ENCODE measurements at regions not wholly inside any gene's neighbourhood (a gene's known extent, or its start where the extent isn't known, plus 50 kb on each side); places are given as distances from the start of the nearest gene placed in this dataset.
"Not testable (repeated sequence)": the region's sequence is repeated elsewhere in the genome, so short reads cannot be mapped to it uniquely, and the experiment has no call there.

GRCh38 chr9:40991100-40991740 is 137.3 kb downstream of the FOXD4L6 start:
- H3K4me2 ChIP-seq (ENCODE audit: low read length) = peak overlapping the region; percentile 64
- no CpG with 5 or more reads among the region's 20 CpGs for WGBS (ENCODE audit: extremely low coverage, insufficient coverage, insufficient read length)
- H2BK12ac ChIP-seq (ENCODE audit: low read length); H3K4me1 ChIP-seq (ENCODE audit: control insufficient read depth in 1 of 2, insufficient read depth in 2 of 2, low read length in 2 of 2); H4K12ac ChIP-seq (ENCODE audit: low read depth, low read length); H3K4ac ChIP-seq (ENCODE audit: low read depth, low read length); H3K36me3 ChIP-seq (ENCODE audit: control insufficient read depth in 1 of 2, insufficient read depth in 2 of 2, low read length in 2 of 2); H3K79me1 ChIP-seq (ENCODE audit: low read length); H2AK5ac ChIP-seq (ENCODE audit: low read length); H3K14ac ChIP-seq (ENCODE audit: low read length); H3K23ac ChIP-seq (ENCODE audit: low read length); DNase-seq; H3K79me2 ChIP-seq (ENCODE audit: control insufficient read depth, insufficient read depth, low read length, poor library complexity); H3K27me3 ChIP-seq (ENCODE audit: insufficient read depth, low read length); H3K9ac ChIP-seq (ENCODE audit: low read length); H3K27ac ChIP-seq (ENCODE audit: low read depth, low read length); H3K9me3 ChIP-seq (ENCODE audit: insufficient read depth, low read depth, low read length); H2BK5ac ChIP-seq (ENCODE audit: low read depth, low read length, poor library complexity): not testable (repeated sequence)
- peak overlapping the region; percentile 58 for H2BK120ac ChIP-seq (ENCODE audit: insufficient read depth, low read length, poor library complexity)
- peak overlapping the region; percentile 76 for H2AFZ ChIP-seq (ENCODE audit: insufficient read depth, low read length, poor library complexity)
- peak overlapping the region; percentile 84 for H4K91ac ChIP-seq (ENCODE audit: low read depth, low read length)
- peak overlapping the region; percentile 95 for H4K8ac ChIP-seq (ENCODE audit: low read depth, low read length)
- peak overlapping the region; percentile 85 for H3K18ac ChIP-seq (ENCODE audit: low read length)
- peak overlapping the region; percentile 88 for H3K4me3 ChIP-seq (ENCODE audit: low read depth, low read length)

GRCh38 chr9:40986332-40986731 is 142.1 kb downstream of the FOXD4L6 start:
- WGBS (ENCODE audit: extremely low coverage, insufficient coverage, insufficient read length) = no CpG with 5 or more reads among the region's 2 CpGs
- not testable (repeated sequence) for H2BK12ac ChIP-seq (ENCODE audit: low read length); H3K4me2 ChIP-seq (ENCODE audit: low read length); H4K91ac ChIP-seq (ENCODE audit: low read depth, low read length); H3K9me3 ChIP-seq (ENCODE audit: insufficient read depth, low read depth, low read length); H3K4me3 ChIP-seq (ENCODE audit: low read depth, low read length); H3K4ac ChIP-seq (ENCODE audit: low read depth, low read length); H3K18ac ChIP-seq (ENCODE audit: low read length); H3K23ac ChIP-seq (ENCODE audit: low read length); DNase-seq; H2AFZ ChIP-seq (ENCODE audit: insufficient read depth, low read length, poor library complexity); H3K27ac ChIP-seq (ENCODE audit: low read depth, low read length); H2AK5ac ChIP-seq (ENCODE audit: low read length); H3K27me3 ChIP-seq (ENCODE audit: insufficient read depth, low read length); H3K79me1 ChIP-seq (ENCODE audit: low read length); H3K4me1 ChIP-seq (ENCODE audit: control insufficient read depth in 1 of 2, insufficient read depth in 2 of 2, low read length in 2 of 2); H3K14ac ChIP-seq (ENCODE audit: low read length); H2BK120ac ChIP-seq (ENCODE audit: insufficient read depth, low read length, poor library complexity); H2BK5ac ChIP-seq (ENCODE audit: low read depth, low read length, poor library complexity); H3K36me3 ChIP-seq (ENCODE audit: control insufficient read depth in 1 of 2, insufficient read depth in 2 of 2, low read length in 2 of 2); H4K12ac ChIP-seq (ENCODE audit: low read depth, low read length); H4K8ac ChIP-seq (ENCODE audit: low read depth, low read length); H3K79me2 ChIP-seq (ENCODE audit: control insufficient read depth, insufficient read depth, low read length, poor library complexity); H3K9ac ChIP-seq (ENCODE audit: low read length)

- not testable (repeated sequence) for H3K36me3 ChIP-seq (ENCODE audit: control insufficient read depth in 1 of 2, insufficient read depth in 2 of 2, low read length in 2 of 2); H2BK5ac ChIP-seq (ENCODE audit: low read depth, low read length, poor library complexity); DNase-seq; H4K8ac ChIP-seq (ENCODE audit: low read depth, low read length); H2AK5ac ChIP-seq (ENCODE audit: low read length); H3K23ac ChIP-seq (ENCODE audit: low read length); H3K14ac ChIP-seq (ENCODE audit: low read length); H3K4me2 ChIP-seq (ENCODE audit: low read length); H3K4me1 ChIP-seq (ENCODE audit: control insufficient read depth in 1 of 2, insufficient read depth in 2 of 2, low read length in 2 of 2); H3K79me1 ChIP-seq (ENCODE audit: low read length); H3K27ac ChIP-seq (ENCODE audit: low read depth, low read length); H3K4ac ChIP-seq (ENCODE audit: low read depth, low read length); H3K9ac ChIP-seq (ENCODE audit: low read length); H4K12ac ChIP-seq (ENCODE audit: low read depth, low read length); H3K9me3 ChIP-seq (ENCODE audit: insufficient read depth, low read depth, low read length); H2AFZ ChIP-seq (ENCODE audit: insufficient read depth, low read length, poor library complexity); H3K79me2 ChIP-seq (ENCODE audit: control insufficient read depth, insufficient read depth, low read length, poor library complexity); H2BK12ac ChIP-seq (ENCODE audit: low read length); H3K27me3 ChIP-seq (ENCODE audit: insufficient read depth, low read length); H3K18ac ChIP-seq (ENCODE audit: low read length); H2BK120ac ChIP-seq (ENCODE audit: insufficient read depth, low read length, poor library complexity); H3K4me3 ChIP-seq (ENCODE audit: low read depth, low read length); H4K91ac ChIP-seq (ENCODE audit: low read depth, low read length)
- WGBS (ENCODE audit: extremely low coverage, insufficient coverage, insufficient read length) = no CpG with 5 or more reads among the region's 17 CpGs
Measured at GRCh38 chr9:40975351-40975750, 153.1 kb downstream of the FOXD4L6 start.

GRCh38 chr9:40974912-40975311 is 153.6 kb downstream of the FOXD4L6 start:
- H4K91ac ChIP-seq (ENCODE audit: low read depth, low read length); DNase-seq; H4K8ac ChIP-seq (ENCODE audit: low read depth, low read length); H3K79me1 ChIP-seq (ENCODE audit: low read length); H4K12ac ChIP-seq (ENCODE audit: low read depth, low read length); H3K4me2 ChIP-seq (ENCODE audit: low read length); H2AFZ ChIP-seq (ENCODE audit: insufficient read depth, low read length, poor library complexity); H3K4me1 ChIP-seq (ENCODE audit: control insufficient read depth in 1 of 2, insufficient read depth in 2 of 2, low read length in 2 of 2); H3K18ac ChIP-seq (ENCODE audit: low read length); H2BK120ac ChIP-seq (ENCODE audit: insufficient read depth, low read length, poor library complexity); H3K4ac ChIP-seq (ENCODE audit: low read depth, low read length); H2AK5ac ChIP-seq (ENCODE audit: low read length); H3K23ac ChIP-seq (ENCODE audit: low read length); H3K79me2 ChIP-seq (ENCODE audit: control insufficient read depth, insufficient read depth, low read length, poor library complexity); H3K27ac ChIP-seq (ENCODE audit: low read depth, low read length); H3K14ac ChIP-seq (ENCODE audit: low read length); H2BK12ac ChIP-seq (ENCODE audit: low read length); H3K4me3 ChIP-seq (ENCODE audit: low read depth, low read length); H3K27me3 ChIP-seq (ENCODE audit: insufficient read depth, low read length); H3K36me3 ChIP-seq (ENCODE audit: control insufficient read depth in 1 of 2, insufficient read depth in 2 of 2, low read length in 2 of 2); H2BK5ac ChIP-seq (ENCODE audit: low read depth, low read length, poor library complexity); H3K9ac ChIP-seq (ENCODE audit: low read length); H3K9me3 ChIP-seq (ENCODE audit: insufficient read depth, low read depth, low read length): not testable (repeated sequence)
- no CpG with 5 or more reads among the region's 10 CpGs for WGBS (ENCODE audit: extremely low coverage, insufficient coverage, insufficient read length)
